ENCODE measurements at regions not wholly inside any gene's neighbourhood (a gene's known extent, or its start where the extent isn't known, plus 50 kb on each side); places are given as distances from the start of the nearest gene placed in this dataset.

GRCh38 chrX:16240968-16241367 lies 73.7 kb downstream of the MAGEB17 start:
- H3K27ac Mint-ChIP-seq (ENCODE audit: unreplicated experiment): peak overlapping the region; percentile 81
- H3K4me3 Mint-ChIP-seq (ENCODE audit: low read depth, unreplicated experiment): peak overlapping the region; percentile 1
- no TSS peak for BruUV-seq (replicated peaks)
- peaks cover 28% of the 10 kb centered on the region for H3K4me1 Mint-ChIP-seq (ENCODE audit: low read depth, unreplicated experiment)
- no peaks in the 10 kb centered on the region for H3K27me3 Mint-ChIP-seq (ENCODE audit: unreplicated experiment)
- intact Hi-C loops (cut with micrococcal nuclease; ENCODE audit: unreplicated experiment): no loop called here
- DNase-seq: no peak
- CTCF ChIA-PET: no interaction called here
- peaks cover 7% of the 10 kb centered on the region for H3K36me3 Mint-ChIP-seq (ENCODE audit: insufficient read depth, unreplicated experiment)
- TF ChIP-seq, protein P1, sequence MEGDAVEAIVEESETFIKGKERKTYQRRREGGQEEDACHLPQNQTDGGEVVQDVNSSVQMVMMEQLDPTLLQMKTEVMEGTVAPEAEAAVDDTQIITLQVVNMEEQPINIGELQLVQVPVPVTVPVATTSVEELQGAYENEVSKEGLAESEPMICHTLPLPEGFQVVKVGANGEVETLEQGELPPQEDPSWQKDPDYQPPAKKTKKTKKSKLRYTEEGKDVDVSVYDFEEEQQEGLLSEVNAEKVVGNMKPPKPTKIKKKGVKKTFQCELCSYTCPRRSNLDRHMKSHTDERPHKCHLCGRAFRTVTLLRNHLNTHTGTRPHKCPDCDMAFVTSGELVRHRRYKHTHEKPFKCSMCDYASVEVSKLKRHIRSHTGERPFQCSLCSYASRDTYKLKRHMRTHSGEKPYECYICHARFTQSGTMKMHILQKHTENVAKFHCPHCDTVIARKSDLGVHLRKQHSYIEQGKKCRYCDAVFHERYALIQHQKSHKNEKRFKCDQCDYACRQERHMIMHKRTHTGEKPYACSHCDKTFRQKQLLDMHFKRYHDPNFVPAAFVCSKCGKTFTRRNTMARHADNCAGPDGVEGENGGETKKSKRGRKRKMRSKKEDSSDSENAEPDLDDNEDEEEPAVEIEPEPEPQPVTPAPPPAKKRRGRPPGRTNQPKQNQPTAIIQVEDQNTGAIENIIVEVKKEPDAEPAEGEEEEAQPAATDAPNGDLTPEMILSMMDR (IDR thresholded peaks at IDR 0.05; ENCODE audit: unreplicated experiment): no peak
- peaks cover 5% of the 10 kb centered on the region for H3K9me3 Mint-ChIP-seq (ENCODE audit: low read depth, unreplicated experiment)

DNA sequence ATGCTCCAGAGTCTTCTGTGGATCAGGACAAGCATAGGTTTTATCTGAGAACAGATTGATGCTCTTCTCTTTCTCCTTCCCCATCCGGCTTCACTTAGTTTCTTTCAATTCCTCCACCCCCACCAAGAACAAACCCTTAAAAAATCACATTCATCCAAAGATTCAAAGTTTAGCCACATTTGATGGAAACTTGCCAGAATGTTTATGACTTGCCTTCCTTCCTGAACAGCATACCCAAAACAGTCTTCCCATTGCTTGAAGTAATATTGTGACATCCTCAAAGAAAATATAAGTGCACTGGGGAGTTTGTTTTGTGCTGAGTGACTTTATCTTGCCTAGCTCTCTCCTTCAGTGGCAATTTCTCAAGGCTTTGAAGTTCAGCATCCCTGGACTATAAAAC lies 83.0 kb downstream of the MAGEB17 start:
- H3K4me1 Mint-ChIP-seq (ENCODE audit: low read depth, unreplicated experiment): no peaks in the 10 kb centered on the region
- no TSS peak for BruUV-seq (replicated peaks)
- H3K27ac Mint-ChIP-seq (ENCODE audit: unreplicated experiment): no peak overlapping the region
- CTCF ChIA-PET: interaction anchor here (1.2 kb wide), 1 partner anchor 11 kb away, joined by 3 read pairs; no protein-coding TSS in a partner anchor
- H3K9me3 Mint-ChIP-seq (ENCODE audit: low read depth, unreplicated experiment): no peaks in the 10 kb centered on the region
- H3K4me3 Mint-ChIP-seq (ENCODE audit: low read depth, unreplicated experiment): no peak overlapping the region
- no peaks in the 10 kb centered on the region for H3K36me3 Mint-ChIP-seq (ENCODE audit: insufficient read depth, unreplicated experiment)
- DNase-seq: no peak
- intact Hi-C loops (cut with micrococcal nuclease; ENCODE audit: unreplicated experiment): no loop called here
- TF ChIP-seq, protein P1 (IDR thresholded peaks at IDR 0.05; ENCODE audit: unreplicated experiment): no peak
- H3K27me3 Mint-ChIP-seq (ENCODE audit: unreplicated experiment): no peaks in the 10 kb centered on the region

DNA sequence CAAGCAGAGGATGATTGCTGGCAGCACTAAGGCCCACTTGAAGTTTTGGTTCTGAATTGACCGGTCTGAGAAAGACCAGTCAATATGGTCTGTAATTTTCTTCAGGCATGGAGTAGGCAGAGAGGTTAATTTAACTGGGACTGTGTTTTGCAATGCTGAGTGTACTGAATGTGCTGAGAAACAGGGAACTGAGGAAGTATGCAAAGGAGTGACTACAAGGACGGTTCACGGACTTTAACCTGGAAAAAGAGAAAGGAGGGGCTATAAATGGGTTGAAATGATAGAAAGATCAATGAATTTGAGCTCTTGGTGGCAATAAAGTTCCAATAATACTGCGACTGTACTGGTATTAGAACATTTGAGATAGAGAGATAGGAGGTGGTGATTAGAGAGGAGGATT lies 84.5 kb downstream of the MAGEB17 start:
- Mint-ChIP-seq H3K36me3 (ENCODE audit: insufficient read depth, unreplicated experiment) (no peaks in the 10 kb centered on the region), H3K4me1 (ENCODE audit: low read depth, unreplicated experiment) (no peaks in the 10 kb centered on the region), H3K4me3 (ENCODE audit: low read depth, unreplicated experiment) (no peak overlapping the region), H3K27ac (ENCODE audit: unreplicated experiment) (no peak overlapping the region), H3K27me3 (ENCODE audit: unreplicated experiment) (no peaks in the 10 kb centered on the region), H3K9me3 (ENCODE audit: low read depth, unreplicated experiment) (no peaks in the 10 kb centered on the region)
- DNase-seq: no peak
- TF ChIP-seq, protein P1 (IDR thresholded peaks at IDR 0.05; ENCODE audit: unreplicated experiment): no peak
- intact Hi-C loops (cut with micrococcal nuclease; ENCODE audit: unreplicated experiment): no loop called here
- CTCF ChIA-PET: no interaction called here
- BruUV-seq (replicated peaks): no TSS peak

GRCh38 chrX:16258882-16259281 lies 91.6 kb downstream of the MAGEB17 start:
- DNase-seq: no peak
- BruUV-seq (replicated peaks): no TSS peak
- H3K27ac Mint-ChIP-seq (ENCODE audit: unreplicated experiment): no peak overlapping the region
- no peaks in the 10 kb centered on the region for H3K36me3 Mint-ChIP-seq (ENCODE audit: insufficient read depth, unreplicated experiment)
- no peak overlapping the region for H3K4me3 Mint-ChIP-seq (ENCODE audit: low read depth, unreplicated experiment)
- no peaks in the 10 kb centered on the region for H3K27me3 Mint-ChIP-seq (ENCODE audit: unreplicated experiment)
- intact Hi-C loops (cut with micrococcal nuclease; ENCODE audit: unreplicated experiment): no loop called here
- H3K4me1 Mint-ChIP-seq (ENCODE audit: low read depth, unreplicated experiment): no peaks in the 10 kb centered on the region
- TF ChIP-seq, protein P1 (IDR thresholded peaks at IDR 0.05; ENCODE audit: unreplicated experiment): no peak
- CTCF ChIA-PET: interaction anchor here (0.6 kb wide), 1 partner anchor 196 kb away, joined by 4 read pairs; no protein-coding TSS in a partner anchor
- H3K9me3 Mint-ChIP-seq (ENCODE audit: low read depth, unreplicated experiment): no peaks in the 10 kb centered on the region

Data from Calu3 (cell line).